GM23338 (cell line): ENCODE measurements at regions not wholly inside any gene's neighbourhood (a gene's known extent, or its start where the extent isn't known, plus 50 kb on each side); places are given as distances from the start of the nearest gene placed in this dataset.

Source experiments
- ATAC-seq: fragments of 200-7000 bp; cut with Tn5 transposase; 3 replicates; pipeline ENCODE4 v1.9.1; 2020
- DNase-seq: peaks from one replicate; pipeline ENCODE4 v3.0.0-alpha.2; 2015; ENCODE audit warnings: low spot score
- H2AFZ ChIP-seq: fragments of 200-600 bp; sonication (generic); 2 replicates; pipeline ENCODE4 v1.8.0; 2016; ENCODE audit warnings: antibody characterized with exemption, mild to moderate bottlenecking, moderate library complexity
- H3F3A ChIP-seq: fragments of 200-600 bp; sonication (generic); replicated peaks from 2 replicates; pipeline ENCODE4 v1.8.0; 2017; ENCODE audit warnings: antibody characterized with exemption, mixed run types, low read depth
- H3K27ac ChIP-seq: fragments of 200-600 bp; sonication (generic); 2 replicates; pipeline ENCODE4 v1.6.1; 2016; ENCODE audit warnings: low read depth
- H3K27me3 ChIP-seq: fragments of 200-600 bp; sonication (generic); 2 replicates; pipeline ENCODE4 v1.8.0; 2016; ENCODE audit warnings: mild to moderate bottlenecking, mixed run types, moderate library complexity; ENCODE audit not compliant: insufficient read depth
- H3K36me3 ChIP-seq: fragments of 200-600 bp; sonication (generic); 2 replicates; pipeline ENCODE4 v1.8.0; 2016; ENCODE audit warnings: mild to moderate bottlenecking; ENCODE audit not compliant: insufficient read depth
- H3K4me1 ChIP-seq: fragments of 200-600 bp; sonication (generic); 2 replicates; pipeline ENCODE4 v1.8.0; 2016; ENCODE audit warnings: mild to moderate bottlenecking, moderate library complexity; ENCODE audit not compliant: insufficient read depth
- H3K4me2 ChIP-seq: fragments of 200-600 bp; sonication (generic); 2 replicates; pipeline ENCODE4 v1.7.1; 2017; ENCODE audit warnings: mixed run types
- H3K4me3 ChIP-seq: fragments of 200-600 bp; sonication (generic); 2 replicates; pipeline ENCODE4 v1.6.1; 2016; ENCODE audit warnings: mixed run types
- H3K79me2 ChIP-seq: fragments of 200-600 bp; sonication (generic); replicated peaks from 2 replicates; pipeline ENCODE4 v1.8.0; 2017; ENCODE audit warnings: mild to moderate bottlenecking; ENCODE audit not compliant: insufficient read depth
- H3K9me2 ChIP-seq: fragments of 200-600 bp; sonication (generic); 2 replicates; pipeline ENCODE4 v1.8.0; 2017; ENCODE audit not compliant: insufficient read depth
- H4K20me1 ChIP-seq: fragments of 200-600 bp; sonication (generic); replicated peaks from 2 replicates; pipeline ENCODE4 v1.8.0; 2017; ENCODE audit warnings: mild to moderate bottlenecking; ENCODE audit not compliant: insufficient read depth
- H3K27ac Mint-ChIP-seq: 2 replicates; pipeline ENCODE4 v1.8.0; 2020; ENCODE audit warnings: inconsistent platforms, mild to moderate bottlenecking, moderate library complexity, mixed read lengths
- H3K27me3 Mint-ChIP-seq: 3 replicates; pipeline ENCODE4 v1.8.0; 2022; ENCODE audit warnings: low read depth, mild to moderate bottlenecking, moderate library complexity, mixed read lengths, inconsistent platforms; ENCODE audit not compliant: insufficient read depth, poor library complexity
- H3K36me3 Mint-ChIP-seq: 3 replicates; pipeline ENCODE4 v1.8.0; 2021; ENCODE audit warnings: low read depth, mild to moderate bottlenecking, inconsistent platforms, moderate library complexity, mixed read lengths
- H3K4me1 Mint-ChIP-seq: 3 replicates; pipeline ENCODE4 v1.8.0; 2020; ENCODE audit warnings: mild to moderate bottlenecking, inconsistent platforms, mixed read lengths
- H3K4me3 Mint-ChIP-seq: 3 replicates; pipeline ENCODE4 v1.8.0; 2021; ENCODE audit warnings: moderate library complexity, mild to moderate bottlenecking, inconsistent platforms, mixed read lengths
- H3K9me3 Mint-ChIP-seq: 3 replicates; pipeline ENCODE4 v1.8.0; 2020; ENCODE audit warnings: moderate library complexity, mild to moderate bottlenecking, inconsistent platforms, mixed read lengths
- CREB1 ChIP-seq: fragments of 250-450 bp; sonication (Bioruptor Pico); IDR thresholded peaks from 2 replicates; pipeline ENCODE4 v1.5.0; 2020; ENCODE audit warnings: low read depth, mild to moderate bottlenecking, moderate library complexity
- EZH2 ChIP-seq: fragments of 200-600 bp; sonication (generic); IDR thresholded peaks from one replicate; pipeline ENCODE4 v1.8.0; 2017; ENCODE audit warnings: antibody characterized with exemption, mild to moderate bottlenecking, low read depth; ENCODE audit not compliant: unreplicated experiment
- EZH2phosphoT487 ChIP-seq: fragments of 200-600 bp; sonication (generic); IDR thresholded peaks from one replicate; pipeline ENCODE4 v1.8.1; 2018; ENCODE audit warnings: antibody characterized with exemption; ENCODE audit not compliant: unreplicated experiment
- JUNB ChIP-seq: IDR thresholded peaks from one replicate; pipeline ENCODE4 v1.6.1; 2016; ENCODE audit warnings: antibody characterized with exemption; ENCODE audit not compliant: unreplicated experiment
- NANOG ChIP-seq: IDR thresholded peaks from 2 replicates; pipeline ENCODE4 v1.6.1; 2016; ENCODE audit warnings: antibody characterized with exemption, borderline replicate concordance
- REST ChIP-seq: IDR thresholded peaks from one replicate; pipeline ENCODE4 v1.6.1; 2018; ENCODE audit warnings: antibody characterized with exemption; ENCODE audit not compliant: unreplicated experiment
- ZNF114 ChIP-seq: fragments of 250-450 bp; sonication (Bioruptor Pico); IDR thresholded peaks from 2 replicates; pipeline ENCODE4 v1.5.0; 2020; ENCODE audit warnings: mild to moderate bottlenecking, moderate library complexity
- ZNF462 ChIP-seq: fragments of 250-450 bp; sonication (Bioruptor Pico); IDR thresholded peaks from 2 replicates; pipeline ENCODE4 v1.5.0; 2020; ENCODE audit warnings: mild to moderate bottlenecking, moderate library complexity
- TF ChIP-seq, protein P1 (sequence below), 2 experiments: fragments of 200-600 bp in 1 of 2; sonication (generic) in 1 of 2; conservative IDR thresholded peaks; 2 replicates each; pipeline versions ENCODE4 v1.5.1 to v1.6.1; 2016 to 2017; ENCODE audit warnings: antibody characterized with exemption in 2 of 2, low read depth in 2 of 2, mild to moderate bottlenecking in 2 of 2, moderate library complexity in 1 of 2
- TF ChIP-seq, protein P2 (sequence below): IDR thresholded peaks from 2 replicates; pipeline ENCODE4 v1.6.1; 2016; ENCODE audit warnings: antibody characterized with exemption

DNA sequence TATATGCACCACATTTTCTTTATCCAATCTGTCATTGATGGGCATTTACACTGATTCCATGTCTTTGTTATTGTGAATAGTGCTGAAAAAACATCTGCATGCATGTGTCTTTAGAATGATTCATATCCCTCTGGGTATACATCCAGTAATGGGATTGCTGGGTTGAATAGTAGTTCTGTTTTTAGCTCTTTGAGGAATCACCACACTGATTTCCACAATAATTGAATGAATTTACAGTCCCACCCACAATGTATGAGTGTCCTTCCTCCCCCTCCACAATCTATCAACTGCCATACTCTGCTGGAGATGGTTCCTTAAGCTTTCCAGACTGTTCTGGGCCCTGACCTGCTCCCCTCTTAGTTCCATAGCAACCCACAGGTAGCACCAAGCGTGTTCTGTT is 667.0 kb downstream of the LIG4 start (continued):
- TF ChIP-seq REST (no peak), EZH2 (no peak)

- 0 out of 2 replicates have a peak, but pooled peaks cover 4% of the 10 kb centered on the region for H3K4me1 ChIP-seq
- no peaks in the 10 kb centered on the region for H3F3A ChIP-seq
- H2AFZ ChIP-seq = no peak overlapping the region
- no peaks in the 10 kb centered on the region for H3K9me2 ChIP-seq
- Mint-ChIP-seq H3K9me3 (no peaks in the 10 kb centered on the region), H3K27me3 (no peaks in the 10 kb centered on the region), H3K4me3 (no peak overlapping the region), H3K36me3 (no peaks in the 10 kb centered on the region; the same call in 2 of the 3 replicates), H3K27ac (no peak overlapping the region), H3K4me1 (no peaks in the 10 kb centered on the region)
- H3K36me3 ChIP-seq = no peaks in the 10 kb centered on the region
- H4K20me1 ChIP-seq = no peaks in the 10 kb centered on the region
- H3K4me3 ChIP-seq = no peak overlapping the region
- H3K4me2 ChIP-seq = no peak overlapping the region
- H3K79me2 ChIP-seq = no peaks in the 10 kb centered on the region
- DNase-seq (no peak), ATAC-seq (no peak)
- H3K27ac ChIP-seq = no peak overlapping the region
- no peaks in the 10 kb centered on the region for H3K27me3 ChIP-seq
- TF ChIP-seq ZNF114 (CRISPR knock-in tag) (no peak), JUNB (no peak), EZH2phosphoT487 (no peak), CREB1 (no peak), NANOG (no peak), ZNF462 (CRISPR knock-in tag) (no peak)
- TF ChIP-seq, protein P1, sequence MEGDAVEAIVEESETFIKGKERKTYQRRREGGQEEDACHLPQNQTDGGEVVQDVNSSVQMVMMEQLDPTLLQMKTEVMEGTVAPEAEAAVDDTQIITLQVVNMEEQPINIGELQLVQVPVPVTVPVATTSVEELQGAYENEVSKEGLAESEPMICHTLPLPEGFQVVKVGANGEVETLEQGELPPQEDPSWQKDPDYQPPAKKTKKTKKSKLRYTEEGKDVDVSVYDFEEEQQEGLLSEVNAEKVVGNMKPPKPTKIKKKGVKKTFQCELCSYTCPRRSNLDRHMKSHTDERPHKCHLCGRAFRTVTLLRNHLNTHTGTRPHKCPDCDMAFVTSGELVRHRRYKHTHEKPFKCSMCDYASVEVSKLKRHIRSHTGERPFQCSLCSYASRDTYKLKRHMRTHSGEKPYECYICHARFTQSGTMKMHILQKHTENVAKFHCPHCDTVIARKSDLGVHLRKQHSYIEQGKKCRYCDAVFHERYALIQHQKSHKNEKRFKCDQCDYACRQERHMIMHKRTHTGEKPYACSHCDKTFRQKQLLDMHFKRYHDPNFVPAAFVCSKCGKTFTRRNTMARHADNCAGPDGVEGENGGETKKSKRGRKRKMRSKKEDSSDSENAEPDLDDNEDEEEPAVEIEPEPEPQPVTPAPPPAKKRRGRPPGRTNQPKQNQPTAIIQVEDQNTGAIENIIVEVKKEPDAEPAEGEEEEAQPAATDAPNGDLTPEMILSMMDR (conservative IDR thresholded peaks at IDR 0.05; ENCODE audit: low read depth in 2 of 2) = no peak
- TF ChIP-seq, protein P2, sequence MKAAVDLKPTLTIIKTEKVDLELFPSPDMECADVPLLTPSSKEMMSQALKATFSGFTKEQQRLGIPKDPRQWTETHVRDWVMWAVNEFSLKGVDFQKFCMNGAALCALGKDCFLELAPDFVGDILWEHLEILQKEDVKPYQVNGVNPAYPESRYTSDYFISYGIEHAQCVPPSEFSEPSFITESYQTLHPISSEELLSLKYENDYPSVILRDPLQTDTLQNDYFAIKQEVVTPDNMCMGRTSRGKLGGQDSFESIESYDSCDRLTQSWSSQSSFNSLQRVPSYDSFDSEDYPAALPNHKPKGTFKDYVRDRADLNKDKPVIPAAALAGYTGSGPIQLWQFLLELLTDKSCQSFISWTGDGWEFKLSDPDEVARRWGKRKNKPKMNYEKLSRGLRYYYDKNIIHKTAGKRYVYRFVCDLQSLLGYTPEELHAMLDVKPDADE = no peak
Observed at GRCh38 chr13:107545946-107546502, 669.3 kb downstream of the LIG4 start.
